Glomerular visceral epithelial cell (primary cell): ENCODE measurements at regions not wholly inside any gene's neighbourhood (a gene's known extent, or its start where the extent isn't known, plus 50 kb on each side); places are given as distances from the start of the nearest gene placed in this dataset.

Experiments
- DNase-seq: peaks from one replicate; pipeline ENCODE4 v3.0.0-alpha.2; 2016; ENCODE audit errors: extremely low spot score

GRCh38 chr3:107970993-107971580 is 119.7 kb downstream of the CD47 start:
- DNase-seq, result no peak

GRCh38 chr3:107969994-107970819 is 120.6 kb downstream of the CD47 start:
- peak; percentile 30 for DNase-seq

DNA sequence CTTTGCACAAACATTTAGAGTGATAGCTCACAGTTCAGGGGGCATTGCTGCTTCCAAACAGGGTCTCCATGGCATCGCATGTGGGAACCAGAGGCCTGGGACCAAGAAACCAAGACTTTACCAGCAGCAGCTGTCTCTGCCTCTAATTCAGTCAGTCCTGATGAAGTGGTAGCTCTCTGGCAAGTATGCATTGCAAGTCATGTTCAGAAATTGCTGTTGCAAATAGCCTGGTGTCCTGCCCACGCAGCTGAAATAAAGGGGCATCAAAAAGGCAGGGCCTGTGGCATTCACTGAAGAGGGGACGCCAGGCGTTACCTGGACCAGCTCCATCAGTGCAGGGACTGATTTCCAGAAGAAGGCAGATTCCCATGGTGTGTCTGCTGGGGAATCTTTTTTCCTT is 121.3 kb downstream of the CD47 start:
- DNase-seq, result no peak

GRCh38 chr3:107966276-107966675 is 124.6 kb downstream of the CD47 start:
- DNase-seq, result no peak

GRCh38 chr3:107965136-107965655 is 125.6 kb downstream of the CD47 start:
- DNase-seq, result no peak

- no peak for DNase-seq
Observed at GRCh38 chr3:107963581-107963980, 127.2 kb downstream of the CD47 start.

- peak; percentile 61 for DNase-seq
Observed at GRCh38 chr3:107962946-107963345, 127.9 kb downstream of the CD47 start.

DNA sequence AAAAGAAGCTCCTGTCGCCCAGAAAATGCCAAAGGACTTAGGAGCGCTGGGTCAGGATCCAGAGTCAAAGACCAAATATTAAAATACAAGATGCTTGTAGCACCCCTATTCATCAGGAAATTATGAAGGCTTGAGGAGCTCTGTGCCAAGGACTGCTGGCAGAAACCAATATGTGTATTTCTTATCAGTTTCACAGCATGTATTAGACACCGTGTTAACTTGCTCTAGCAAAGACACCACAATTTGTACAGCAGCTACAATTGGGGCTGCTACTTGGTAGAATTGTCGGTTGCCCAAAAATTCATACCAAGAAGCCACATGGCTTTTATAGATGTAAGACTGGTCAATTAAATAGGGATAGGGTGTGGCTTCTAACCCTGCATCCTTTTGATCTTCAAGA is 128.8 kb downstream of the CD47 start:
- DNase-seq, result no peak

DNA sequence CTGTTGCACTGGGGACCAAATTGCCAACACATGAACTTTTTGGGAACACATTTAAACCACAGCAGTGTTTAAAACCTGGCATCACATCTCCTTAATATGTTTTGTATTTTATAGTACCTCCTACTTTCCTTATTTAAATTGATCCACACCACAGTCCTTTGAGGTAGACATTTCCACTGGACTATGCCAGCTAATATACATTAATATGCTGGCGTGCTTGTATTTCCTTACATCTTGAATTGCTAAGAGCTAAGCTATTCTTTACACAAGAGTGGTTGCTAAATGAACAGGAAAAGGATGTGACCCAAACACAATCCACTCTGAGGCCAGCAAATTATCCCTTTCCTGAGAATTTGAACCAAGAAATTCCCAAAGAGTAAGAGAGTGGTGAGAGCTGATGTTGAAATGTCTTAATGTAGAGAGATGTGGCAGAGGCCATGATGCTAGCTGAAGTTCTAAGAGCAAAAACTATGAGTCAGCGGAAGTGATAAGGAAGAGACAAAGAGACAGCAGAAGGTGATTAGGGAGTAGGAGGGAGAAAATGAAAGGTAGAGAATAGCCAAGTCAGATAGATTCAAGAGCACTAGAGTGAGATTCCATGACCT is 131.2 kb downstream of the CD47 start:
- DNase-seq, result peak; percentile 15

DNA sequence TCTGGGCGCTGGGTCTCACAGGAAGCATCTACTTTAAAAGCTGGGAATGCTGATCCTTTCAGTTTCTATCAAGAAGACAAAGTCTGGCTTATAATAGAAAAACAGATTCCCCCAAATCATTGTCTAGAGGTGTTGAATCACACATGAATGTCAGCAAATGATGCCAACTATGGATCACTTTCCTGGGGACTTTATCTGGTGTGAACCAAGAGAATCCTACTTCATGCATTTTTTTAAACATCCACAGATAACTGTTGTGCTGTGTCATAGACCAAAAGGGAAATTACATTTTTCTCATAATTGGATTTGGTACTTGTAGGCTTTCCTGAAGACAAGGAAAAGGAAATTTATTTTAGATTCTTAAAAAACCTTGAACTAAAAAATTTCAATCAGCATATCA is 132.7 kb downstream of the CD47 start:
- no peak for DNase-seq

GRCh38 chr3:107956991-107957900 is 133.6 kb downstream of the CD47 start:
- DNase-seq, result no peak

DNA sequence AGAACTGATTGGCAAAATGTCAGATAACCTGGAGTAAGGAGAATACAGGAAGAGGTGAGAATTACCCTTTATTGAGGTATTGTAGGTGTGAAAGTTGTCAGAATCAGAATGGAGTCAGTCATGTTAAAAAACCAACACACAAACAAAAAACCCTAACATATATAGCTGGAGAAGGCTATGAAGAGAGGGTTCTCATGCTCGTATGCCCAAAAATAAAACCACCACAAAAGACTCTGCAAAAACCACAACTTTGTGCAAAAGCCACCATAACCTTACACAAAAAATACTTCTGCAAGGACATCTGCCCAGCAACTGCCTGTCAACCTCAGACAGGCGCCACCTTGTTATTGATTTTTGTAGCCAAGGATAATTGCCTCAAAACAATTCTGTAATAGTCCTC is 136.0 kb downstream of the CD47 start:
- no peak for DNase-seq

GRCh38 chr3:107953722-107954121 is 137.1 kb downstream of the CD47 start:
- no peak for DNase-seq

DNA sequence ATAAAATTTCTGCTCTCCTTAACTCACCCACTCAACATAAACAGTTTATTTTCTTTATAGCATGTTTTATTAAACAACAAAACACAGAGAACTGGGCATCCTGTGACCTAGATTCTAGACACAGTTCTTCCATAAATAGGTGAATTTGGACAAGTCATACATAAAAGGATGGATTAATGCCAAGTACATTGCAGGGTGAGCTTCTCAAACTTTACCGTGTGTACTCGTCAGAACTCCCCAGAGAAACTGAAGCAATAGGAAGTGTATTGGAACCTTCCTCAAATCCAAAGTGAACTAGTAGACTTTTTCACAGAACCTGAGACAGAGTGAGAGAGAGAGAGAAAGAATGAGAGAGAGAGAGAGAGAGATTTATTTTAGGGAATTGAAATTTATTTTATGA is 139.7 kb downstream of the CD47 start:
- DNase-seq, result no peak

- DNase-seq, result no peak
Observed at GRCh38 chr3:107950417-107950816, 140.4 kb downstream of the CD47 start.

DNA sequence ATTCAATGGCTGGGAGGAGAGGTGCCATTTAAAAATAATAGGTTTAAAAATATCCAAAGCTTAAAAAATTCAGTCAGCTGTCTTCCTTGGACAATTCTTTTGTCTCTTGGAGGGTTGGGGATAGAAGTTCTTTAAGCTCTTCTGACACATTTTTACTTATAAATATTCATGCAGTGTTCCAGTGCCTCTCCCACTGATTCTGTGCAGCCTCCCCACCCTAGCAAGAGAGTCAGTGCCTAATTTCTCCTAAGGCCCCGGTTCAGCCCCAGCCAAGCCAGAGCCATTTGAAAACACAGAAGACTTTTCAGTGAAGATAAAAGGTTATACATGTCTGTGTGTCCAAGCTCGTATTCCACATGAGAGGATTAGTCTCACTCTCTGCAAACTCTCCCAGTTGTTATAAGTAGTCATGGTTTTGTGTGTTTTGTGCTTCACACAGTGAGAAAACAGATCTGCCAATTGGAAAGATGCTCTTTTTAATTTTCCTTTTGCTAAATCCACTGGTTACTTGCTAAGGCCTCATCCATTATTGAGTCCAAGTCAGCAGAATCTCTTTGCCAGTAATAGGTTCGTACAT is 141.3 kb downstream of the CD47 start:
- DNase-seq, result no peak

- no peak for DNase-seq
Observed at GRCh38 chr3:107947203-107947602, 143.6 kb downstream of the CD47 start.

GRCh38 chr3:107946700-107947099 is 144.1 kb downstream of the CD47 start:
- DNase-seq, result no peak

DNA sequence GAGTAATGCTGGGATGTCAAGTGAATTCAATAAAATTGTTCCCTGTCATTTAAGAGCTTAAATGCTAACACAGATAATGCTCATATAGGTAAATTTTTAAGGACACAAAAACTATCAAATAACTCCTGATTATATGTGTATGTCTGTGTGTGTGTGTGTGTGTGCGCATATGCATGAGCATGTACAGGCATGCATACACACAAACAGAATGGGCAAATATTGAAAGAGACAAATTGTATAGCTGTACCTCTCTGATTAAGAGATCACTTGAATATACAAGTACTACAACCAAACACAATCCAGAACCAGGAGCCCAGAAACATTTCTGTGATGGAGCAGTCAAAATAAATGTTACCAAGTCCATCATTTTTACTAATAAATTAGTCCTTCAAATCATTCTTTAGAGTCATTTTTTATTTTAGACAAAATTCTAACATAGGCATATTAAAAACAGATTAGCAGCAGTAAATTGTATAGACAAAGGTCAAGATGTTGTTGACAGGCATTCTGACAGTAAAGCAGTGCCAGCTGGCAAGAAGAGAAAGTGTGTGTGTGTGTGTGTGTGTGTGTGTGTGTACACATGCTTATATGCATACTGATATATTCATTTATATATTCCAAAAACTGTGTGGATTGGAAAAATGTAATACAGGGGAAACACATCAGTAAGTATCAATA is 145.3 kb downstream of the CD47 start:
- no peak for DNase-seq

DNA sequence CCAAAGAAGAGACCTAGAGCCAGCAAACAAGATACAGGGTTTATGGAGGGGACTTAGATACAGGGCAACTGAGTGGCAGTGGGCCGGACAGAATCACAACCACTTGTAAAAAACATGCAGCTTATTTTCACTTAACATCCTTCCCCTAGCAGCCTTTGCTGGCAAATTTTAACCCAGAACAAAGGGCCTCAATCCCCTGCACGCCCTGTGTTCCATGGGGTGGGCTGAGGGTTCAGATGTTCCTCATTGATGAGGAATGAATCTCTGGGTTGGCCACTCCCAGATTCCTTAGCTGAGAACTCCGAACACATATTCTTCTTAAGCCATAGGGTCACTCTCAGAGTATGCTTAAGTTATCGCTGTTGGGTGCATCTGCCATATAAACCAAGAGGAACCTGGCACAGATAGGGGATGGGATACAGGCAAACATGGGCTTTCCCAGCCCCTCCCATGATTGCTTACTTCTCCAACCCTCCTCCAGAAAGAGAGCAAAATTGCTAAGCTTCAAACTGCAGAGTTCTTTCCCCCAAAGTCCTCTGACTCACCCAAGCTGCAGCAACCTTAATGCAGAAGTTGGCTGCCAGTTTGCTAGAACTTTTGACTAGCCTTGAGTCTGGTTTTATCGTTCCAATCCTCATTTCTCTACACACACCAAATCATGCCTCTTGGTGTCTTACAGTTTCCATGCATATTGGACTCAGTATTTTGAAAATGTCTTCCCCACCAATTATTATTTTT is 146.9 kb downstream of the CD47 start:
- no peak for DNase-seq
